Nephron (organoid): ENCODE measurements at regions not wholly inside any gene's neighbourhood (a gene's known extent, or its start where the extent isn't known, plus 50 kb on each side); places are given as distances from the start of the nearest gene placed in this dataset.

ENCODE experiments used
- H3K27ac Mint-ChIP-seq, 3 experiments: 2 replicates each; pipeline ENCODE4 v1.8.0; 2020; ENCODE audit warnings: mixed read lengths in 3 of 3, mild to moderate bottlenecking in 2 of 3, moderate library complexity in 1 of 3
- H3K27me3 Mint-ChIP-seq: 2 replicates; pipeline ENCODE4 v1.8.0; 2021; ENCODE audit warnings: low read depth, mild to moderate bottlenecking, moderate library complexity, mixed read lengths
- H3K36me3 Mint-ChIP-seq: 2 replicates; pipeline ENCODE4 v1.8.0; 2020; ENCODE audit warnings: low read depth, mixed read lengths
- H3K4me1 Mint-ChIP-seq: 2 replicates; pipeline ENCODE4 v1.8.0; 2020; ENCODE audit warnings: mixed read lengths
- H3K4me3 Mint-ChIP-seq, 3 experiments: 2 replicates each; pipeline ENCODE4 v1.8.0; 2020; ENCODE audit warnings: mild to moderate bottlenecking in 3 of 3, mixed read lengths in 3 of 3, moderate library complexity in 2 of 3
- H3K9me3 Mint-ChIP-seq: 2 replicates; pipeline ENCODE4 v1.8.0; 2020; ENCODE audit warnings: mixed read lengths
- CTCF ChIP-seq, 3 experiments: fragments of 200-600 bp; sonication (generic); IDR thresholded peaks; one replicate each; pipeline ENCODE4 v1.5.0; 2021; ENCODE audit warnings: antibody characterized with exemption in 3 of 3; ENCODE audit not compliant: unreplicated experiment in 3 of 3

- Mint-ChIP-seq H3K27me3 (no peaks in the 10 kb centered on the region), H3K36me3 (no peaks in the 10 kb centered on the region), H3K4me3 (no peak overlapping the region), H3K4me1 (no peaks in the 10 kb centered on the region), H3K27ac (no peak overlapping the region), H3K9me3 (no peaks in the 10 kb centered on the region)
- TF ChIP-seq CTCF (IDR thresholded peaks at IDR 0.05; ENCODE audit: unreplicated experiment in 3 of 3) = no peak
These were observed 167.0 kb upstream of the RHOBTB1 start for GRCh38 chr10:61110936-61111335.

GRCh38 chr10:61110188-61110844, 166.3 kb upstream of the RHOBTB1 start:
- H3K27me3 Mint-ChIP-seq = no peaks in the 10 kb centered on the region
- H3K27ac Mint-ChIP-seq = no peak overlapping the region
- no peak overlapping the region for H3K4me3 Mint-ChIP-seq
- TF ChIP-seq CTCF (IDR thresholded peaks at IDR 0.05; ENCODE audit: unreplicated experiment in 3 of 3) = no peak
- no peaks in the 10 kb centered on the region for H3K4me1 Mint-ChIP-seq
- no peaks in the 10 kb centered on the region for H3K9me3 Mint-ChIP-seq
- H3K36me3 Mint-ChIP-seq = no peaks in the 10 kb centered on the region

GRCh38 chr10:61108915-61109314, 164.9 kb upstream of the RHOBTB1 start:
- Mint-ChIP-seq H3K4me1 (no peaks in the 10 kb centered on the region), H3K27ac (no peak overlapping the region), H3K4me3 (no peak overlapping the region), H3K9me3 (no peaks in the 10 kb centered on the region), H3K27me3 (no peaks in the 10 kb centered on the region), H3K36me3 (no peaks in the 10 kb centered on the region)
- TF ChIP-seq CTCF (IDR thresholded peaks at IDR 0.05; ENCODE audit: unreplicated experiment in 3 of 3) = no peak

- Mint-ChIP-seq H3K27me3 (no peaks in the 10 kb centered on the region), H3K9me3 (peaks cover 3% of the 10 kb centered on the region), H3K4me1 (peaks cover 30% of the 10 kb centered on the region), H3K27ac (peak overlapping the region in 1 of 3 experiments; percentile 58), H3K4me3 (no peak overlapping the region), H3K36me3 (no peaks in the 10 kb centered on the region)
- no peak for TF ChIP-seq CTCF (IDR thresholded peaks at IDR 0.05; ENCODE audit: unreplicated experiment in 3 of 3)
These were observed 156.9 kb upstream of the RHOBTB1 start for GRCh38 chr10:61100887-61101286.

- Mint-ChIP-seq H3K36me3 (no peaks in the 10 kb centered on the region), H3K9me3 (peaks cover 3% of the 10 kb centered on the region), H3K4me1 (peaks cover 30% of the 10 kb centered on the region), H3K4me3 (no peak overlapping the region), H3K27me3 (no peaks in the 10 kb centered on the region), H3K27ac (peak overlapping the region in 1 of 3 experiments; percentile 52)
- no peak for TF ChIP-seq CTCF (IDR thresholded peaks at IDR 0.05; ENCODE audit: unreplicated experiment in 3 of 3)
These were observed 155.8 kb upstream of the RHOBTB1 start for GRCh38 chr10:61099756-61100155.

GRCh38 chr10:61098966-61099365, 155.0 kb upstream of the RHOBTB1 start:
- Mint-ChIP-seq H3K4me1 (peaks cover 30% of the 10 kb centered on the region), H3K4me3 (no peak overlapping the region), H3K27ac (peak overlapping the region in 1 of 3 experiments; percentile 43), H3K36me3 (no peaks in the 10 kb centered on the region), H3K9me3 (peaks cover 3% of the 10 kb centered on the region), H3K27me3 (no peaks in the 10 kb centered on the region)
- TF ChIP-seq CTCF (IDR thresholded peaks at IDR 0.05; ENCODE audit: unreplicated experiment in 3 of 3) = no peak
